ENCODE measurements at regions not wholly inside any gene's neighbourhood (a gene's known extent, or its start where the extent isn't known, plus 50 kb on each side); places are given as distances from the start of the nearest gene placed in this dataset.
"Not testable (repeated sequence)": the region's sequence is repeated elsewhere in the genome, so short reads cannot be mapped to it uniquely, and the experiment has no call there.

GRCh38 chr18:26634631-26635030, 86.3 kb upstream of the KCTD1 start:
- intact Hi-C loops (cut with DNase I), result no loop called here
- DNase-seq (no peak), ATAC-seq (ENCODE audit: poor library complexity) (no peak)

DNA sequence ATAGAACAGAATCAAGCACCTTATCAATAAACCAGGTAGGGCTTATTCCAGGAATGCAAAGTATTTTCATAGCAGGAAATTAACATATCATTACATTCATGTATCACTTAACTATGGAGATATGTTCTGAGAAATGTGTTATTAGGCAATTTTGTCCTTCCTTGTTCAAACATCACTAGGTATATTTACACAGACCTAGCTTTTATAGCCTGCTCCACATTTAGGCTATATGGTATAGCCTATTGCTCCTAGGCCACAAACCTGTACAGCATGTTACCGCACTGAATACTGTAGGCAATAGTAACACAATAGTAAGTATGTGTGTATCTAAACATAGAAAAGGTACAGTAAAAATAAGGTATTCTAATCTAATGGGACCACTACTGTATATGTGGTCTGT, 82.8 kb upstream of the KCTD1 start:
- ATAC-seq (ENCODE audit: poor library complexity), result no peak
- no peak for DNase-seq
- intact Hi-C loops (cut with DNase I), result no loop called here

DNA sequence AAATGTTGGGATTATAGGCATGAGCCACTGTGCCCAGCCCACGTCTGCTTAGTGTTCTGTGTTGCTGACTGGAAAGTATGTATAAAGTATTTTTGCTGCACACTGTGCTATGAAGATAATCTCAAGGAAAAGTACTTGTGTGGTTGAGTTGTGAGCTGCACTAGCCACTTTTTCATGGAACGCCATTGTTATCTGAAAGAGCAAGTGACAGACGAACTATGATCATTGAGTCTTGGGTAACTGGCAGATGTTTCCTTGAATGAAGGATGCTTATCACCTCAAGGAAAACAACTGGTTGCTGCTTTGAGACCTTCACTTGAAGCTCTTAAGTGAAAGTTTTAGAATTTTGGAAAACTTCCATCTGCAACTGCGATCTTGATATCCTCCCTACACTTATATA, 82.2 kb upstream of the KCTD1 start:
- no peak for ATAC-seq (ENCODE audit: poor library complexity)
- DNase-seq, result no peak
- intact Hi-C loops (cut with DNase I), result no loop called here

DNA sequence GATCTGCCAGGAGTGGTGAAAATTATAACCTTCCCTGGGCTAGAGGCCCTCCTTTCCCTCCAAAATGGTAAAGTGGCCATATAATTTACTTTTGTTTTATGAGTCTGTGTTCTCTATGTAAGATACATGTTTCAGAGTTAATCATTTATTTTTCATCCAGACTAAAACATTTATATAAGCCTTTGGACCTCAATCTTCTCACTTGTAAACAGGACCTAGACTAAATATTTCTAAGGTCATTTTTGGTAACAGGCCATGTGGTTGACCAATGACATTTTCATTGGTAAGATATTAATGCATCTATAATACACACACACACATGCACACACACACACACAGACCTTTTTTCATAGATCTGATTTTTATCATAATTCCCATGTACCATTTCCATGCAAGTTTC, 79.7 kb upstream of the KCTD1 start:
- intact Hi-C loops (cut with DNase I), result loop anchor here (5.0 kb wide), 1 partner anchor 144 kb away; no protein-coding TSS in a partner anchor
- ATAC-seq (ENCODE audit: poor library complexity) (no peak), DNase-seq (no peak)

- no peak for DNase-seq
- intact Hi-C loops (cut with DNase I), result no loop called here
- ATAC-seq (ENCODE audit: poor library complexity), result no peak
Observed at GRCh38 chr18:26624443-26624842, 76.1 kb upstream of the KCTD1 start.

DNA sequence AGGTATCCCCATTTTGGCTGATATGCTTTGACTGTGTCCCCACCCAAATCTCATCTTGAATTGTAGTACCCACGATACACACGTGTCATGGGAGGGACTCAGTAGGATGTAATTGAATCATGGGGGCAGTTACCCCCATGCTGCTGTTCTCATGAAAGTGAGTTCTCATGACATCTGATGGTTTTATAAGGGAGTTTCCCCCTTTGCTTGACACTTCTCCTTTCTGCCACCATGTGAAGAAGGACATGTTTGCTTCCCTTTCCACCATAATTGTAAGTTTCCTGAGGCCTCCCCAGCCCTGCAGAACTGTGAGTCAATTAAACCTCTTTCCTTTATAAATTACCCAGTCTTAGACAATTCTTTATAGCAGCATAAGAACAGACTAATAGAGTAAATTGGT, 75.0 kb upstream of the KCTD1 start:
- ATAC-seq (ENCODE audit: poor library complexity); intact Hi-C loops (cut with DNase I): not testable (repeated sequence)

GRCh38 chr18:26621161-26622026, 73.0 kb upstream of the KCTD1 start:
- intact Hi-C loops (cut with DNase I), result no loop called here
- DNase-seq, result peak; percentile 72
- peak; percentile 89 for ATAC-seq (ENCODE audit: poor library complexity)

More for the DNA sequence above, 75.0 kb upstream of the KCTD1 start:
- DNase-seq, result not testable (repeated sequence)

GRCh38 chr18:26619350-26619749, 71.0 kb upstream of the KCTD1 start:
- DNase-seq (no peak), ATAC-seq (ENCODE audit: poor library complexity) (no peak)
- intact Hi-C loops (cut with DNase I), result no loop called here

- no peak for DNase-seq
- intact Hi-C loops (cut with DNase I), result no loop called here
- no peak for ATAC-seq (ENCODE audit: poor library complexity)
Observed at GRCh38 chr18:26618135-26618534, 69.8 kb upstream of the KCTD1 start.

- no peak for ATAC-seq (ENCODE audit: poor library complexity)
- intact Hi-C loops (cut with DNase I), result no loop called here
- DNase-seq, result no peak
Observed at GRCh38 chr18:26617151-26617554, 68.8 kb upstream of the KCTD1 start.

GRCh38 chr18:26614374-26614773, 66.0 kb upstream of the KCTD1 start:
- ATAC-seq (ENCODE audit: poor library complexity) (no peak), DNase-seq (no peak)
- intact Hi-C loops (cut with DNase I), result no loop called here

Data from Right ventricle myocardium superior (tissue), 1 donor.